ENCODE measurements at regions not wholly inside any gene's neighbourhood (a gene's known extent, or its start where the extent isn't known, plus 50 kb on each side); places are given as distances from the start of the nearest gene placed in this dataset.

DNA sequence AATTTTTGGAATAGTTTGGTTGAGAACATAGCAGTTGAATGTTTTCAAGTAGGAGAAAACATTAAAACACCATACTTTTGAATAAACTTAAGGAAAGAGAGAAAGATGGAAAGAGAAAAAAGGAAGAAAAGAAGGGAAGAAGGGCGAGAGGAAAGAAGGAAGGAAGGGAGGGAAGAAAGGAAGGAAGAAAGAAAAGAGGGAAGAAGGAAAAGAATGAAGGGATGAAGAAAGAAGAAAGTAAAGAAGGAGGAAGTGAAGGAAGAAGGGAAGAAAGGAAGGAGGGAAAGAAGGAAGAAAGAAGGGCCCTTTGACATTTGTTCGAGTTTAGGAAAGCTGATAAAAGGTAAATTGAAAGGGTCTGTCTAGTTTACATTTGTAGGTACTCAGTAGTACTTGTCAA, 482.7 kb downstream of the SIPA1L2 start:
- no peak for TF ChIP-seq SUZ12 (IDR thresholded peaks at IDR 0.05)
- TF ChIP-seq TARDBP (IDR thresholded peaks at IDR 0.05): no peak
- no peak for TF ChIP-seq BHLHE40 (IDR thresholded peaks at IDR 0.05; ENCODE audit: borderline replicate concordance)
- TF ChIP-seq FOXK2 (IDR thresholded peaks at IDR 0.05): no peak
- TF ChIP-seq FOXM1 (IDR thresholded peaks at IDR 0.05; ENCODE audit: borderline replicate concordance): no peak
- no peak for TF ChIP-seq FOXA1 (IDR thresholded peaks at IDR 0.05)
